DND-41 (cell line): ENCODE measurements at regions not wholly inside any gene's neighbourhood (a gene's known extent, or its start where the extent isn't known, plus 50 kb on each side); places are given as distances from the start of the nearest gene placed in this dataset.

ENCODE experiments used
- CTCF ChIP-seq: IDR thresholded peaks from 2 replicates; pipeline ENCODE4 v1.5.1; 2012; ENCODE audit warnings: borderline replicate concordance, low read length, moderate library complexity, mild to moderate bottlenecking; ENCODE audit not compliant: poor library complexity, severe bottlenecking; ENCODE audit errors: extremely low read depth
- EZH2 ChIP-seq: IDR thresholded peaks from 3 replicates; pipeline ENCODE4 v1.6.1; 2012; ENCODE audit warnings: borderline replicate concordance, low read depth, mild to moderate bottlenecking, moderate library complexity, low read length, inconsistent platforms; ENCODE audit not compliant: severe bottlenecking

DNA sequence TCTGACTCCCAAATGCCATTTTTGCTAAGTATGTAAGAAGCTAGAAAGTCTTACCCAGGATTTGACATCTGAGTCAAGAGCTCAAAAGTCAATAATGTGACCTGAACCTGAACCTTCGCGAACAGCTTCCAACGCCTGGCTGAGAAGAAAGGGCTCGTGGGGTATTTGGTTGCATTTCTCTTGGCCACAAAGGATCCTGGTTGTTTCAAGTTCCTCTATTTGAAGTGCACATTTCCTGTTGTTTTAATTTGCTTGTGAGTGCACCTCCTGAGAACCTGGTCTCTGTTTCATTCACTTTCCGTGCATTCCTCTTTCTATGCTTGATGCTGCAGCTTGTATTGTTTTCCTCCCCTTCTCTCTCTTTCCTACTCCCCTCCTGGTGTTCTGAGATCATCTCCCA lies 212.5 kb downstream of the FOXA2 start:
- no peak for TF ChIP-seq CTCF
- TF ChIP-seq EZH2, result no peak
